HCT116 (cell line): ENCODE measurements at regions not wholly inside any gene's neighbourhood (a gene's known extent, or its start where the extent isn't known, plus 50 kb on each side); places are given as distances from the start of the nearest gene placed in this dataset.

Source experiments
- CEBPB ChIP-seq: IDR thresholded peaks from 2 replicates; pipeline ENCODE4 v1.6.1; 2012; ENCODE audit warnings: low read depth
- EZH2 ChIP-seq: fragments of 200-600 bp; sonication (generic); IDR thresholded peaks from 2 replicates; pipeline ENCODE4 v1.6.1; 2017; ENCODE audit warnings: antibody characterized with exemption, mixed run types
- MAX ChIP-seq: IDR thresholded peaks from 2 replicates; pipeline ENCODE4 v1.6.1; 2012
- POLR2A ChIP-seq: IDR thresholded peaks from 2 replicates; pipeline ENCODE4 v1.7.0; 2011; ENCODE audit warnings: borderline replicate concordance; ENCODE audit not compliant: insufficient read depth, insufficient read length; ENCODE audit errors: extremely low read depth
- POLR2AphosphoS5 ChIP-seq: IDR thresholded peaks from 2 replicates; pipeline ENCODE4 v1.6.1; 2011; ENCODE audit warnings: mild to moderate bottlenecking, low read depth, low read length, moderate library complexity
- RAD21 ChIP-seq: IDR thresholded peaks from 2 replicates; pipeline ENCODE4 v1.6.1; 2012; ENCODE audit warnings: low read depth, mild to moderate bottlenecking
- SP1 ChIP-seq: IDR thresholded peaks from 2 replicates; pipeline ENCODE4 v1.6.1; 2012; ENCODE audit warnings: low read depth
- TCF7L2 ChIP-seq: IDR thresholded peaks from 2 replicates; pipeline ENCODE4 v1.7.0; 2011; ENCODE audit warnings: borderline replicate concordance, inconsistent platforms; ENCODE audit not compliant: insufficient read depth, insufficient read length; ENCODE audit errors: extremely low read depth
- ZNF274 ChIP-seq: fragments of 200-500 bp; sonication (Bioruptor generic); IDR thresholded peaks from 2 replicates; pipeline ENCODE4 v1.6.1; 2014; ENCODE audit warnings: mild to moderate bottlenecking, low read depth, low read length, inconsistent platforms
- TF ChIP-seq, protein P1 (sequence below): IDR thresholded peaks from 2 replicates; pipeline ENCODE4 v1.6.1; 2012; ENCODE audit warnings: low read depth
- TF ChIP-seq, protein P2 (sequence below), 3 experiments: fragments of 200-600 bp in 1 of 3; sonication (generic) in 1 of 3; IDR thresholded peaks in 2 of 3; conservative IDR thresholded peaks in 1 of 3; 2 replicates each; pipeline ENCODE4 v1.5.1; 2012 to 2017; ENCODE audit warnings: low read depth in 2 of 3, low read length in 2 of 3, antibody characterized with exemption in 1 of 3, borderline replicate concordance in 1 of 3, control low read depth in 1 of 3, mild to moderate bottlenecking in 1 of 3, mixed read lengths in 1 of 3, mixed run types in 1 of 3, moderate library complexity in 1 of 3; ENCODE audit not compliant: insufficient read depth in 1 of 3
- TF ChIP-seq, protein P3 (sequence below): IDR thresholded peaks from 2 replicates; pipeline ENCODE4 v1.6.1; 2011; ENCODE audit warnings: mild to moderate bottlenecking, low read length, moderate library complexity; ENCODE audit not compliant: insufficient replicate concordance; ENCODE audit errors: extremely low read depth

DNA sequence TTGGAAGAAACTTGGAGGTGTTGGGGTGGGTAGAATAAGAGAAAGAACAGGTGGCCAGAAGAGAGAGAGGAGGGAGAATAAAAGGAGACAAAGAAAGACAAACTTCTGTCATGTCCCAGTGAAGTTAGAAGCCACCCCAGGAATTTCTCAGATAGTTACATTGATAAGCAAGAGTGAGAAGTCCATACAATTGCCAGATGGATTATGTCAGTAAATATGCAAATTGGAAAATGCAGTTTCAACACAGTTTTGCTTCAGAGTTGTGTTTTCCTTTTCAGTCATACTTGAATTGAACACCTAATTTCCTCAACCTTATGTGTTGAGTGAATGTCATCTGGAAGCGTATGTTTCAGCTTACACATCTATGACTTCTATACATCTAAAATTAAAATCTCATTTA, 139.2 kb downstream of the RXFP2 start:
- TF ChIP-seq, protein P1, sequence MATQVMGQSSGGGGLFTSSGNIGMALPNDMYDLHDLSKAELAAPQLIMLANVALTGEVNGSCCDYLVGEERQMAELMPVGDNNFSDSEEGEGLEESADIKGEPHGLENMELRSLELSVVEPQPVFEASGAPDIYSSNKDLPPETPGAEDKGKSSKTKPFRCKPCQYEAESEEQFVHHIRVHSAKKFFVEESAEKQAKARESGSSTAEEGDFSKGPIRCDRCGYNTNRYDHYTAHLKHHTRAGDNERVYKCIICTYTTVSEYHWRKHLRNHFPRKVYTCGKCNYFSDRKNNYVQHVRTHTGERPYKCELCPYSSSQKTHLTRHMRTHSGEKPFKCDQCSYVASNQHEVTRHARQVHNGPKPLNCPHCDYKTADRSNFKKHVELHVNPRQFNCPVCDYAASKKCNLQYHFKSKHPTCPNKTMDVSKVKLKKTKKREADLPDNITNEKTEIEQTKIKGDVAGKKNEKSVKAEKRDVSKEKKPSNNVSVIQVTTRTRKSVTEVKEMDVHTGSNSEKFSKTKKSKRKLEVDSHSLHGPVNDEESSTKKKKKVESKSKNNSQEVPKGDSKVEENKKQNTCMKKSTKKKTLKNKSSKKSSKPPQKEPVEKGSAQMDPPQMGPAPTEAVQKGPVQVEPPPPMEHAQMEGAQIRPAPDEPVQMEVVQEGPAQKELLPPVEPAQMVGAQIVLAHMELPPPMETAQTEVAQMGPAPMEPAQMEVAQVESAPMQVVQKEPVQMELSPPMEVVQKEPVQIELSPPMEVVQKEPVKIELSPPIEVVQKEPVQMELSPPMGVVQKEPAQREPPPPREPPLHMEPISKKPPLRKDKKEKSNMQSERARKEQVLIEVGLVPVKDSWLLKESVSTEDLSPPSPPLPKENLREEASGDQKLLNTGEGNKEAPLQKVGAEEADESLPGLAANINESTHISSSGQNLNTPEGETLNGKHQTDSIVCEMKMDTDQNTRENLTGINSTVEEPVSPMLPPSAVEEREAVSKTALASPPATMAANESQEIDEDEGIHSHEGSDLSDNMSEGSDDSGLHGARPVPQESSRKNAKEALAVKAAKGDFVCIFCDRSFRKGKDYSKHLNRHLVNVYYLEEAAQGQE, result no peak
- TF ChIP-seq POLR2A, result no peak
- TF ChIP-seq, protein P2, sequence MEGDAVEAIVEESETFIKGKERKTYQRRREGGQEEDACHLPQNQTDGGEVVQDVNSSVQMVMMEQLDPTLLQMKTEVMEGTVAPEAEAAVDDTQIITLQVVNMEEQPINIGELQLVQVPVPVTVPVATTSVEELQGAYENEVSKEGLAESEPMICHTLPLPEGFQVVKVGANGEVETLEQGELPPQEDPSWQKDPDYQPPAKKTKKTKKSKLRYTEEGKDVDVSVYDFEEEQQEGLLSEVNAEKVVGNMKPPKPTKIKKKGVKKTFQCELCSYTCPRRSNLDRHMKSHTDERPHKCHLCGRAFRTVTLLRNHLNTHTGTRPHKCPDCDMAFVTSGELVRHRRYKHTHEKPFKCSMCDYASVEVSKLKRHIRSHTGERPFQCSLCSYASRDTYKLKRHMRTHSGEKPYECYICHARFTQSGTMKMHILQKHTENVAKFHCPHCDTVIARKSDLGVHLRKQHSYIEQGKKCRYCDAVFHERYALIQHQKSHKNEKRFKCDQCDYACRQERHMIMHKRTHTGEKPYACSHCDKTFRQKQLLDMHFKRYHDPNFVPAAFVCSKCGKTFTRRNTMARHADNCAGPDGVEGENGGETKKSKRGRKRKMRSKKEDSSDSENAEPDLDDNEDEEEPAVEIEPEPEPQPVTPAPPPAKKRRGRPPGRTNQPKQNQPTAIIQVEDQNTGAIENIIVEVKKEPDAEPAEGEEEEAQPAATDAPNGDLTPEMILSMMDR (IDR thresholded peaks at IDR 0.05 in 2 of 3, conservative IDR thresholded peaks at IDR 0.05 in 1 of 3; ENCODE audit: borderline replicate concordance in 1 of 3, insufficient read depth in 1 of 3, low read depth in 2 of 3, low read length in 2 of 3), result no peak
- no peak for TF ChIP-seq TCF7L2
- TF ChIP-seq SP1, result no peak
- no peak for TF ChIP-seq CEBPB
- no peak for TF ChIP-seq EZH2
- no peak for TF ChIP-seq POLR2AphosphoS5
- TF ChIP-seq MAX, result no peak
- no peak for TF ChIP-seq ZNF274
- TF ChIP-seq, protein P3, sequence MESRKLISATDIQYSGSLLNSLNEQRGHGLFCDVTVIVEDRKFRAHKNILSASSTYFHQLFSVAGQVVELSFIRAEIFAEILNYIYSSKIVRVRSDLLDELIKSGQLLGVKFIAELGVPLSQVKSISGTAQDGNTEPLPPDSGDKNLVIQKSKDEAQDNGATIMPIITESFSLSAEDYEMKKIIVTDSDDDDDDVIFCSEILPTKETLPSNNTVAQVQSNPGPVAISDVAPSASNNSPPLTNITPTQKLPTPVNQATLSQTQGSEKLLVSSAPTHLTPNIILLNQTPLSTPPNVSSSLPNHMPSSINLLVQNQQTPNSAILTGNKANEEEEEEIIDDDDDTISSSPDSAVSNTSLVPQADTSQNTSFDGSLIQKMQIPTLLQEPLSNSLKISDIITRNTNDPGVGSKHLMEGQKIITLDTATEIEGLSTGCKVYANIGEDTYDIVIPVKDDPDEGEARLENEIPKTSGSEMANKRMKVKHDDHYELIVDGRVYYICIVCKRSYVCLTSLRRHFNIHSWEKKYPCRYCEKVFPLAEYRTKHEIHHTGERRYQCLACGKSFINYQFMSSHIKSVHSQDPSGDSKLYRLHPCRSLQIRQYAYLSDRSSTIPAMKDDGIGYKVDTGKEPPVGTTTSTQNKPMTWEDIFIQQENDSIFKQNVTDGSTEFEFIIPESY, result no peak
- no peak for TF ChIP-seq RAD21
